H9 (cell line): ENCODE measurements at regions not wholly inside any gene's neighbourhood (a gene's known extent, or its start where the extent isn't known, plus 50 kb on each side); places are given as distances from the start of the nearest gene placed in this dataset.

ENCODE experiments used
- DNase-seq: peaks from one replicate; pipeline ENCODE4 v3.0.0-alpha.2; 2017
- H2AFZ ChIP-seq: one replicate; pipeline ENCODE4 v1.6.1; 2013; ENCODE audit warnings: mild to moderate bottlenecking, low read length, control low read depth, moderate library complexity
- H2AK5ac ChIP-seq: 2 replicates; pipeline ENCODE4 v1.6.1; 2013; ENCODE audit warnings: low read length, control low read depth, mixed read lengths; ENCODE audit not compliant: insufficient read length
- H2BK120ac ChIP-seq: one replicate; pipeline ENCODE4 v1.6.1; 2013; ENCODE audit warnings: low read depth, mild to moderate bottlenecking, low read length, control low read depth, inconsistent platforms; ENCODE audit not compliant: poor library complexity, severe bottlenecking
- H2BK12ac ChIP-seq: 2 replicates; pipeline ENCODE4 v1.6.1; 2013; ENCODE audit warnings: low read length, control low read depth, mixed read lengths, low read depth; ENCODE audit not compliant: insufficient read length
- H2BK15ac ChIP-seq: 2 replicates; pipeline ENCODE4 v1.6.1; 2013; ENCODE audit warnings: low read depth, low read length, control low read depth
- H2BK20ac ChIP-seq: one replicate; pipeline ENCODE4 v1.6.1; 2013; ENCODE audit warnings: low read depth, mild to moderate bottlenecking, low read length, control low read depth, inconsistent platforms; ENCODE audit not compliant: poor library complexity, severe bottlenecking
- H2BK5ac ChIP-seq: 2 replicates; pipeline ENCODE4 v1.6.1; 2013; ENCODE audit warnings: low read length, control low read depth, mixed read lengths; ENCODE audit not compliant: insufficient read length
- H3K14ac ChIP-seq: 2 replicates; pipeline ENCODE4 v1.6.1; 2013; ENCODE audit warnings: low read length, control low read depth; ENCODE audit not compliant: insufficient read depth
- H3K18ac ChIP-seq: 2 replicates; pipeline ENCODE4 v1.6.1; 2013; ENCODE audit warnings: low read depth, mild to moderate bottlenecking, mixed read lengths, low read length, control low read depth; ENCODE audit not compliant: insufficient read length
- H3K23ac ChIP-seq: 2 replicates; pipeline ENCODE4 v1.6.1; 2013; ENCODE audit warnings: low read length, control low read depth, mixed read lengths, low read depth; ENCODE audit not compliant: insufficient read length
- H3K23me2 ChIP-seq: 2 replicates; pipeline ENCODE4 v1.6.1; 2013; ENCODE audit warnings: low read depth, mild to moderate bottlenecking, mixed read lengths, low read length, control low read depth; ENCODE audit not compliant: insufficient read length, poor library complexity, severe bottlenecking
- H3K27ac ChIP-seq: 2 replicates; pipeline ENCODE4 v1.5.1; 2013; ENCODE audit warnings: low read length, control low read depth, mixed read lengths, low read depth; ENCODE audit not compliant: insufficient read length
- H3K27me3 ChIP-seq: 2 replicates; pipeline ENCODE4 v1.6.1; 2013; ENCODE audit warnings: low read length, control low read depth, inconsistent platforms; ENCODE audit not compliant: insufficient read depth
- H3K4ac ChIP-seq: 2 replicates; pipeline ENCODE4 v1.6.1; 2013; ENCODE audit warnings: low read depth, mild to moderate bottlenecking, control low read depth, inconsistent platforms, low read length, moderate library complexity
- H3K4me1 ChIP-seq: 2 replicates; pipeline ENCODE4 v1.6.1; 2013; ENCODE audit warnings: low read length, control low read depth, inconsistent platforms; ENCODE audit not compliant: insufficient read depth
- H3K4me2 ChIP-seq: 2 replicates; pipeline ENCODE4 v1.6.1; 2013; ENCODE audit warnings: low read length, control low read depth, mixed read lengths; ENCODE audit not compliant: insufficient read length, insufficient read depth
- H3K56ac ChIP-seq: 2 replicates; pipeline ENCODE4 v1.6.1; 2013; ENCODE audit warnings: low read depth, mild to moderate bottlenecking, mixed read lengths, low read length, control low read depth; ENCODE audit not compliant: insufficient read length
- H3K79me1 ChIP-seq: 2 replicates; pipeline ENCODE4 v1.6.1; 2013; ENCODE audit warnings: low read depth, mild to moderate bottlenecking, moderate library complexity, low read length, control low read depth, inconsistent platforms; ENCODE audit not compliant: insufficient read depth, poor library complexity, severe bottlenecking
- H3K79me2 ChIP-seq: 2 replicates; pipeline ENCODE4 v1.6.1; 2013; ENCODE audit warnings: low read length, control low read depth, inconsistent platforms; ENCODE audit not compliant: insufficient read depth
- H3K9ac ChIP-seq: 2 replicates; pipeline ENCODE4 v1.6.1; 2013; ENCODE audit warnings: low read length, control low read depth, mixed read lengths; ENCODE audit not compliant: insufficient read length; ENCODE audit errors: extremely low read depth
- H3K9me3 ChIP-seq: one replicate; pipeline ENCODE4 v1.6.1; 2013; ENCODE audit warnings: low read depth, low read length, inconsistent platforms; ENCODE audit not compliant: control insufficient read depth
- H3T11ph ChIP-seq: one replicate; pipeline ENCODE4 v1.6.1; 2013; ENCODE audit warnings: mild to moderate bottlenecking, low read length, control low read depth, inconsistent platforms
- H4K20me1 ChIP-seq: one replicate; pipeline ENCODE4 v1.6.1; 2013; ENCODE audit not compliant: control insufficient read depth, insufficient read length, insufficient read depth
- H4K5ac ChIP-seq: 2 replicates; pipeline ENCODE4 v1.6.1; 2013; ENCODE audit warnings: low read depth, mild to moderate bottlenecking, mixed read lengths, low read length, control low read depth; ENCODE audit not compliant: insufficient read length
- H4K8ac ChIP-seq: replicated peaks from 2 replicates; pipeline ENCODE4 v1.6.1; 2013; ENCODE audit warnings: low read length, control low read depth, mixed read lengths, low read depth; ENCODE audit not compliant: insufficient read length
- H4K91ac ChIP-seq: 2 replicates; pipeline ENCODE4 v1.6.1; 2013; ENCODE audit warnings: low read depth, mild to moderate bottlenecking, moderate library complexity, mixed read lengths, low read length, control low read depth; ENCODE audit not compliant: insufficient read length
- H3K27ac Mint-ChIP-seq, 3 experiments: 2 replicates in 2 of 3; 3 replicates in 1 of 3; pipeline ENCODE4 v1.8.0; 2020 to 2021; ENCODE audit warnings: mixed read lengths in 3 of 3, mild to moderate bottlenecking in 1 of 3, moderate library complexity in 1 of 3
- H3K27me3 Mint-ChIP-seq: 2 replicates; pipeline ENCODE4 v1.8.0; 2021; ENCODE audit warnings: low read depth, mild to moderate bottlenecking, moderate library complexity, mixed read lengths
- H3K36me3 Mint-ChIP-seq, 3 experiments: 2 replicates in 2 of 3; 3 replicates in 1 of 3; pipeline ENCODE4 v1.8.0; 2020 to 2021; ENCODE audit warnings: low read depth in 3 of 3, mixed read lengths in 3 of 3; ENCODE audit not compliant: insufficient read depth in 1 of 3
- H3K4me1 Mint-ChIP-seq, 2 experiments: 2 replicates each; pipeline ENCODE4 v1.8.0; 2020; ENCODE audit warnings: mixed read lengths in 2 of 2
- H3K4me3 Mint-ChIP-seq, 2 experiments: 2 replicates in 1 of 2; 3 replicates in 1 of 2; pipeline ENCODE4 v1.8.0; 2020 to 2021; ENCODE audit warnings: mild to moderate bottlenecking in 2 of 2, mixed read lengths in 2 of 2, moderate library complexity in 1 of 2
- H3K9me3 Mint-ChIP-seq, 2 experiments: 2 replicates in 1 of 2; 3 replicates in 1 of 2; pipeline ENCODE4 v1.8.0; 2020; ENCODE audit warnings: mild to moderate bottlenecking in 2 of 2, mixed read lengths in 2 of 2, moderate library complexity in 1 of 2
- WGBS: extraction: QIAGEN DNeasy Blood & Tissue Kit; methylation state at CpG from one replicate; pipeline ENCODE4 v1.1.7; 2013; ENCODE audit warnings: missing lambda C conversion rate, low lambda C conversion rate, mixed read lengths; ENCODE audit not compliant: insufficient read length; ENCODE audit errors: extremely low coverage; 5-methylcytosine and 5-hydroxymethylcytosine counted together
- TF ChIP-seq, protein P1 (sequence below): fragments of 200-600 bp; sonication (generic); conservative IDR thresholded peaks from 3 replicates; pipeline ENCODE4 v1.8.0; 2021; ENCODE audit warnings: antibody characterized with exemption, mild to moderate bottlenecking

DNA sequence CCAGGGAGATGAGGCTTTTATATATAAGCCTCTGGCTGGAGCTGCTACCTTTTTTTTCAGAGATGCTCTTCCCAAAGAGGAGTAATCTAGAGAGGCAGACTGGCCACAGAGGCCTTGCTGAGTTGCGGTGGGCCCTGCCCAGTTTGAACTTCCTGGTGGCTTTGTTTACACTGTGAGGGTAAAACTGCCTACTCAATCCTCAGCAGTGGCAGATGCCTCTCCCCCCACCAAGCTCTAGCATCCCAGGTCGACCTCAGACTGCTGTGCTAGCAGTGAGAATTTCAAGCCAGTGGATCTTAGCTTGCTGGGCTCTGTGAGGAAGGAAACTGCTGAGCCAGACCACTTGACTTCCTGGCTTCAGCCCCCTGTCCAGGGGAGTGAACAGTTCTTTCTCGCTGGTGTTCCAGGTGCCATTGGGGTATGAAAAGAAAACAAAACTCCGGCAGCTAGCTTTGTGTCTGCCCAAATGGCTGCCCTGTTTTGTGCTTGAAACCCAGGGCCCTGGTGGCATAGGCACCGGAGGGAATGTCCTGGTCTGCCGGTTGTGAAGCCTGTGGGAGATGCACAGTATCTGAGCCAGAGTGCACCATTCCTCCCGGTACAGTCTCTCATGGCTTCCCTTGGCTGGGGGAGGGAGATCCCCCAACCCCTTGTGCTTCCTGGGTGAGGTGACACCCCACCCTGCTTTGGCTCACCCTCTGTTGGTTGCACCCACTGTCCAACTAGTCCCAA lies 219.5 kb upstream of the IZUMO3 start:
- no peak overlapping the region for H2BK120ac ChIP-seq
- H3K14ac ChIP-seq, result no peak overlapping the region
- TF ChIP-seq, protein P1, sequence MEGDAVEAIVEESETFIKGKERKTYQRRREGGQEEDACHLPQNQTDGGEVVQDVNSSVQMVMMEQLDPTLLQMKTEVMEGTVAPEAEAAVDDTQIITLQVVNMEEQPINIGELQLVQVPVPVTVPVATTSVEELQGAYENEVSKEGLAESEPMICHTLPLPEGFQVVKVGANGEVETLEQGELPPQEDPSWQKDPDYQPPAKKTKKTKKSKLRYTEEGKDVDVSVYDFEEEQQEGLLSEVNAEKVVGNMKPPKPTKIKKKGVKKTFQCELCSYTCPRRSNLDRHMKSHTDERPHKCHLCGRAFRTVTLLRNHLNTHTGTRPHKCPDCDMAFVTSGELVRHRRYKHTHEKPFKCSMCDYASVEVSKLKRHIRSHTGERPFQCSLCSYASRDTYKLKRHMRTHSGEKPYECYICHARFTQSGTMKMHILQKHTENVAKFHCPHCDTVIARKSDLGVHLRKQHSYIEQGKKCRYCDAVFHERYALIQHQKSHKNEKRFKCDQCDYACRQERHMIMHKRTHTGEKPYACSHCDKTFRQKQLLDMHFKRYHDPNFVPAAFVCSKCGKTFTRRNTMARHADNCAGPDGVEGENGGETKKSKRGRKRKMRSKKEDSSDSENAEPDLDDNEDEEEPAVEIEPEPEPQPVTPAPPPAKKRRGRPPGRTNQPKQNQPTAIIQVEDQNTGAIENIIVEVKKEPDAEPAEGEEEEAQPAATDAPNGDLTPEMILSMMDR, result no peak

More for the DNA sequence above, 219.5 kb upstream of the IZUMO3 start:
- no CpG with 5 or more reads among the region's 7 CpGs for WGBS
- no peak overlapping the region for H3K56ac ChIP-seq
- no peak overlapping the region for H3T11ph ChIP-seq
- H2BK15ac ChIP-seq, result no peak overlapping the region
- no peaks in the 10 kb centered on the region for H3K79me1 ChIP-seq
- no peaks in the 10 kb centered on the region for H3K79me2 ChIP-seq
- Mint-ChIP-seq H3K27me3 (no peaks in the 10 kb centered on the region), H3K4me3 (no peak overlapping the region), H3K9me3 (peaks cover 15 to 17% of the 10 kb centered on the region in 2 experiments; a peak in 3 of 5 replicates), H3K27ac (no peak overlapping the region), H3K4me1 (no peaks in the 10 kb centered on the region), H3K36me3 (peaks cover 0 to 7% (median 2%) of the 10 kb centered on the region in 3 experiments; a peak in 5 of 7 replicates)
- H3K4me2 ChIP-seq, result no peak overlapping the region
- no peak for DNase-seq
- H3K27me3 ChIP-seq, result no peaks in the 10 kb centered on the region
- H3K18ac ChIP-seq, result no peak overlapping the region
- H4K91ac ChIP-seq, result no peak overlapping the region
- no peaks in the 10 kb centered on the region for H3K9me3 ChIP-seq
- no peak overlapping the region for H3K23ac ChIP-seq
- no peak overlapping the region for H3K4ac ChIP-seq
- H4K20me1 ChIP-seq, result no peaks in the 10 kb centered on the region
- H2BK5ac ChIP-seq, result no peak overlapping the region
- no peak overlapping the region for H4K8ac ChIP-seq
- no peak overlapping the region for H2AFZ ChIP-seq
- H3K27ac ChIP-seq, result no peak overlapping the region
- H3K9ac ChIP-seq, result no peak overlapping the region
- no peak overlapping the region for H2BK12ac ChIP-seq
- H4K5ac ChIP-seq, result no peak overlapping the region
- H3K4me1 ChIP-seq, result no peaks in the 10 kb centered on the region
- H2AK5ac ChIP-seq, result no peak overlapping the region
- H2BK20ac ChIP-seq, result no peak overlapping the region
- no peaks in the 10 kb centered on the region for H3K23me2 ChIP-seq
